ENCODE measurements at regions not wholly inside any gene's neighbourhood (a gene's known extent, or its start where the extent isn't known, plus 50 kb on each side); places are given as distances from the start of the nearest gene placed in this dataset.

DNA sequence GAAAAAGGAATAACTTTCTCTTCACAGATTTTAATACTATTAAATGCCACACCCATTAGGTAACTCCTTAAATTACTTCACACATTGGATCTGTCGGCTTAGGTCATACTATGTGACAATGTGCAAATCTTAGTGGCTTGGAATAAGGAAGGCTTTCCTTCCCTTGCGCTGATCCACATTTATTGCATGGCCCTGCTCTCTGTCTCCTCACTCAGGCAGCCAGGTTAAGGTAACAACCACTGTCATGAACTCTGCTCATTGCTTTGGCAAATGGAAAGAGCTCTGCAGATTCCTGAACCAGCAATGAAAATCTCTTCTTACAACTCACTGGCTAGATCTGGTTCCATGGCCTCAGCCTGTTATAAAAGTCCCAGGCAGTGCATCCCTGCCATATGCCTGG, 121.9 kb upstream of the NFIB start:
- in situ Hi-C loops (cut with HindIII; ENCODE audit: low sequenced_read_pairs): loop anchor here (25.0 kb wide), 1 partner anchor 1024 kb away; no protein-coding TSS in a partner anchor

DNA sequence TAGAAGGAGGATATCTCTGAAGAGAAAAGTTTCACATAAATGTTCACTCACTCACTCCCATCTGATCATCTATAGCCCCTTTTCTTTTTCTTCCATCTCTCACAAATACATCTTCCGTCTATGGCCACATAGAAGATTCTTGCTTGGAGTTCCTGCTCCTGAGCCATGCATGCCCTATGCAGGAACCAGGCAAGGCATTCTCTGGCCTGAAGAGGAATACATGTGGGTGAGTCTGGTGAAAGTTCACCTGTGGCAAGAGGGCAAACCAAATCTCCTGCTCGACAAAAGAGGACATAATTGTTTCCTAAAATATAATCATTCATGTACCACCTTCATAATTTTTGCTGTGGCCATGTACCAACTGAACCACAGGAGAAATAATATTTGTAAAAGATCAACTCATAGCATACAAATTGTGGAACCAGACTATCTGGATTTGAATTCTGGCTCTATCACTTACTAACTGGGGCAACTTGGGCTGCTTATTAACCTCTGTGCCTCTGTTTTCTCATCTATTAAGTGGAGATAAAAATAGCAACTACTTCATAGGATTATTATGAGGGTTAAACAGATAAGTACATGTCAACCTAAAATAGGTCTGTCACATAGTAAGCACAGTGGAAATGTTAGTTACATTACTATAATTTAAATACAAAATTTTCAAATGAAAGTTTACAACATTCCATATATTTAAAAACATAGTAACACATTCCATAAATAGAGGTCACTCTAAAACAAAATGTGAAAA, 121.2 kb upstream of the NFIB start:
- in situ Hi-C loops (cut with HindIII; ENCODE audit: low sequenced_read_pairs): loop anchor here (25.0 kb wide), 1 partner anchor 1023 kb away; no protein-coding TSS in a partner anchor

DNA sequence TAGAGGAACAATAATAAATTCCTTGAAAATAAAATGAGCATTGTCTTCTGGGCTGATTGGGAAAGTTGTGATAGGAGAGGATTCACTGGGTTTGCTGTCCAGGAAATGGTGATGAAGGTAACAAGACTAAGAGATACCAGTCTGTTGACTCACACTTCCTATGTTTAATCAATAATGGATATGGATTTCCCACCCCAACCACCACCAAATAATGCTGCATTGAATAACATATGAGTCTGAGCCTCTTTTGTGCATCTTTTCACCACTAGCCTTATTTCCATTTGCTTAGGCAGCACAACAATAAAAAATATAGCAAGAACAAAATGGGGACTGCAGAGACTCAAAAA, 120.2 kb upstream of the NFIB start:
- in situ Hi-C loops (cut with HindIII; ENCODE audit: low sequenced_read_pairs): loop anchor here (25.0 kb wide), 1 partner anchor 1022 kb away; no protein-coding TSS in a partner anchor

DNA sequence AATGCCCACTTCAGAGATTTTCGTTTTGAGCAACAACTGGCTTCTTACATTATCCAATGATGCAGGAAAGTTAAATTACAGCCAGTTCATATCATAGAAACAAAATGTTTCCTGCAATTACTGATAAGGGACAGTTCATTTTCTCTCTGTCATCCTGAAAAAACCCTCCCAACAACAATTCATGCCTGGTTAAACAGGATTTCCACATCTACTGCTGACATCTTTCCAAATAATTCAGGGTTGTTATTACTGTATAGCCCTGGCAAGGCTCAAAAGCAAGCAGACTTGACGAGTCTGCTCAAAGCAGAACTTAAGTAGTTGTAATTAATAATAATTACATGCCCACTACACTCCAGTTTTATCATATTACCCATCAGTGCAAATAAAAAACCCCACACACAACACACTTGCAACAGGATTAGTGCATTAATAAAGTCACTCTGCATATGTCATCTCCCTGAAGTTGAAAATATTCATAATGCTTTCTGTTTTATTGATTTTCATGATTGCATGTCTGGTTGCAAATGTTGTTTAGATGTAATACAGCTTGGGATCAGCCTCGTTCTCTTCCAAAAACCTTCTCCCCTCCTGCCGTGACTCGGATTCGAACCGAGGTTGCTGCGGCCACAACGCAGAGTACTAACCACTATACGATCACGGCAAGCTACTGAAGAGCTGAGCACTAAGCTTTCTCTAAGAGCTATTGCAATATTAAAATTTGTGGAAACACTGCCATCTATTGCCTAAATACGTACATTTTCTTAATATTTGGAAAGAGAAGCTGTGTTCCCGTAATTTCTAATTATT, 119.6 kb upstream of the NFIB start:
- in situ Hi-C loops (cut with HindIII; ENCODE audit: low sequenced_read_pairs): loop anchor here (25.0 kb wide), 1 partner anchor 1021 kb away; no protein-coding TSS in a partner anchor

DNA sequence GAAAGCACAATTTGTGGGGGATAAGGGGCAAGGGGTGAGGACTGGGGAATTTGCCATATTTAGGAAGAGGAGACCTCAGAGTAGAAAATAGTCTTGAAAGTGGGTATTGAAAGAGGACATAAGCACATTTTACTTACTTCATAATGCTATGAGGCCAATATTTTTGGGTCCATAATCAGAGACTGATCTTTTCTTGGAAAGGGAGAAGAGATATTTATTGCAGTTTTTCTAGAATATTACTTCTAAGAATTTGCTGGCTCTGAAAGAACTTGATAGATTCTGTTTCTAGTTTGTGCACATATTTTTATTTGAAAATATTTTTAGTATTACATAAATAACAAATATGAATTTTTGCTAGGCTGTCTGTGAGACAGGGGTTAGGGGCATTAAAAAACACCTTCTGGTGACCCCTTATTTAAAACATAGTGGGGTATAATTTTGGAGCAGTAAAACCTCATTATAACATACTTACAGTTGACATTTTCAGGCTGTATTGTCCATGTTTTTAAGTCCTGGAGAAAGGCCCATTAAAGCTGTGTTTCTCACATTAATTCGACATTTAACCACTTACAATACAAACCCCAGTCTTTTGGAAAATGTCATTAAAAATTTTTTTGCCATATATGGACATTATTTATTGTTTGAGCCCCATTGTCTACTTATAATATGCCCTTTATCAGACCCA, 118.9 kb upstream of the NFIB start:
- in situ Hi-C loops (cut with HindIII; ENCODE audit: low sequenced_read_pairs): loop anchor here (25.0 kb wide), 1 partner anchor 1021 kb away; no protein-coding TSS in a partner anchor

DNA sequence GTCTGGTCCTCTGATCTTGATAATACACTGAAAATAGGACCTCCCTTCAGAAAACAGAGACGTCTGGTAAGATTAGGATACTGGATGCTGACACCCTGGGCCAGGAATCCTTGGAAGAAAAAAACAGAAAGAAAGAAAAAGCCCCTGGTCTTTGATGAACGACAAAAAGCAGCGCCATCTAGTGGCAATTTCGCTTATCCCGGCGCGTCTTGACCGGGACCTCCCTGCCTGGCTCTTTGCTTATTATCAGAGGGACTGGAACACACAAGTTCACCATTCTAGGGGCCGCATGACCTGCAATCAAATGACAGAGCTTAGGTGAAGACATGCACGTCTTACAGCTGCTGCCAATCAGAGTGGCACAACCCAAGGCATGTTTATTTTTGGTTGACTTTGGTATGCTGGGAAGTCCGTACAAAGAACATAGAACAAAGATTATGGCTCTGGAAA, 114.9 kb upstream of the NFIB start:
- in situ Hi-C loops (cut with HindIII; ENCODE audit: low sequenced_read_pairs): loop anchor here (25.0 kb wide), 1 partner anchor 1017 kb away; no protein-coding TSS in a partner anchor

DNA sequence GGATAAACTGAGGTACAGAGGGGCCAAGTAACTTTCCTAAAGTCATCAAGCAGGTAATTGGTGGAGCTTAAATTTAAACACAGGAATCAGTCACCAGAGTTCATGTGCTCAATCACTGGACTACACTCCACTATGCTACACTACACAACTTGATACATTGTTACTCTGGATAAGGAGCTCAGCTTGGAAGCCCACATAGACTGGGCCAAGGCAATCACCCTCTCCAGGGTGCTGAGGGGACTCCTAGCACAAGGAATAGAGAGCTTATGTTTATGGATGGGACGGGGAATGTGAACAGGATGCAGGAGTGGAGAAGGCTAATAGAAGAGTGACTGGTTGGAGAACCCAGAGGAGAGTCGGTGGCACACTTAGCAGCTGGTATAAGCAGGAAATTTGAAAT, 113.5 kb upstream of the NFIB start:
- in situ Hi-C loops (cut with HindIII; ENCODE audit: low sequenced_read_pairs): loop anchor here (25.0 kb wide), 1 partner anchor 1015 kb away; no protein-coding TSS in a partner anchor

DNA sequence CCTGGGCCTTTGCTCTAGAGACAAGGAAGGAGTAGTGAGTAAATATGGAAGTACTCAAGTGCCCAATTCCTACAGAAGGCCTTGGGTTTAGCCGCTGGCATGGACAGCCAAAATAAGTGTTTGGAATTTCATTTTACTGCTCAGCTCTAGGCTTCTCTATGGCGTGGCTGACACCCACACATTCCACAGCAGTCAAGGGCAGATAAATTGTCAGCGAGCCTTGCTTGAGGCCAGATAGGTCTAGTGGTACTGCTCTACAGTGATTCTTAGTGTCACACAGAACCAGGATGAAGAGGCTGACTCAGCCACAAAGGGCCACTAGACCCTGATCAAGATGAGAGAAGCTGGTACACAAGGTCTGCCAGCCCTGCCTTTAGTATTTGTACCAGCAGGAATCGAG, 111.0 kb upstream of the NFIB start:
- in situ Hi-C loops (cut with HindIII; ENCODE audit: low sequenced_read_pairs): loop anchor here (25.0 kb wide), 1 partner anchor 1013 kb away; no protein-coding TSS in a partner anchor

DNA sequence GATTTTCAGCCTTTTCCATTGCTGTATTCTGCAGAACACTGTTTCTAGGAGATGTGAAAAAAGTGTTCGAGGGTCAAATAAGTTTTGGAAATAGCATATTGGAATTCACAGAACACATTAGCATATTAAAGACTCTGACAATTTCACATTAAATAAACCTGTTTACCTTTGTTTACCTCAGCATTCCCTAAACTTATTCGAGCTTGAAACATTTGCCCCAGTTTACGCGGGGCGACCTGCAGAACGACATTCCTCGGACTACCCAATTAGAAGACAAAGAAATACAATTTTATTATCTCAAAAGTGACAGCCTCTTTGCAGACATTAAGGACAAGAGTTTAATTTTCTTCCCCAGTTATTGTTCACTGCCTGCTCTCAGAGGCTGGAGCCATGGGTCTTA, 110.3 kb upstream of the NFIB start:
- in situ Hi-C loops (cut with HindIII; ENCODE audit: low sequenced_read_pairs): no loop called here

DNA sequence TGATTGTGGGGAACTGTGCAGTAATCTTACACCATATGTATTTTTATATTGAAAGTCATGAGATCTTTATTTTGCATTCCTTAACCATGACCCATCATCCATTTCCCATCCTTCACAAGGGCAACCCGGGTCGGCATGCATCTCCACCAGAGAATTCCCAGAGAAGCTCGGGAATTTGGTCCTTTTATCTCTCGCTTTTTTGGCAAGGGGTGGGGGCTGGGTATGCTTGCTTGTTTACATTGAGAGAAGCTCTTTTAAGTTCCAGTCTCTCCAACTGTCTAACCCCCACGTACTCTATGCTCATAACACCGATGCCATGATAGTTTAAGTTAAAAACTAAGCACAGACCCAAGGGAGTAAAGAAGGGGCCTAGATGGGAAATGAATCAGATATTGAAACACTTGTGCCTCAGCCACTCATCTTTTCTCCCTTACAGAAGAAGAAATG, 109.9 kb upstream of the NFIB start:
- in situ Hi-C loops (cut with HindIII; ENCODE audit: low sequenced_read_pairs): no loop called here

DNA sequence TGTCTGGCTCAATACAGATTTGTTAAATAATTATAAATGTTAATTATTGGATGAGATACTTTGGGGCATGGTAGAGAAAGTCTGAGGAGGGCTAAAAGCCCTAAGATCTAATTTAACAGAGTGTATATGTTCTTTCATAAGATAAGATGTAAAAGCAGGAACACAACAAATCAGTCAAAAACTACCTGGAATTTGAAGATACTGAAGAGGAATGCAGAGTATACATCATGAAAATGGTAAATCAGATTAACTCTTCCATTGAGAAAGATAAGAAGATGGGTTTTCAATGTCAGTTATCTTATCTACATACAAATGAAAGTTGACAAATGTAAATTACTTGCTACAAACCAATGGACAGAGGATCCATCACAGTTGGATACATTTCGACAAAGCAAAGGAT, 107.3 kb upstream of the NFIB start:
- in situ Hi-C loops (cut with HindIII; ENCODE audit: low sequenced_read_pairs): no loop called here

DNA sequence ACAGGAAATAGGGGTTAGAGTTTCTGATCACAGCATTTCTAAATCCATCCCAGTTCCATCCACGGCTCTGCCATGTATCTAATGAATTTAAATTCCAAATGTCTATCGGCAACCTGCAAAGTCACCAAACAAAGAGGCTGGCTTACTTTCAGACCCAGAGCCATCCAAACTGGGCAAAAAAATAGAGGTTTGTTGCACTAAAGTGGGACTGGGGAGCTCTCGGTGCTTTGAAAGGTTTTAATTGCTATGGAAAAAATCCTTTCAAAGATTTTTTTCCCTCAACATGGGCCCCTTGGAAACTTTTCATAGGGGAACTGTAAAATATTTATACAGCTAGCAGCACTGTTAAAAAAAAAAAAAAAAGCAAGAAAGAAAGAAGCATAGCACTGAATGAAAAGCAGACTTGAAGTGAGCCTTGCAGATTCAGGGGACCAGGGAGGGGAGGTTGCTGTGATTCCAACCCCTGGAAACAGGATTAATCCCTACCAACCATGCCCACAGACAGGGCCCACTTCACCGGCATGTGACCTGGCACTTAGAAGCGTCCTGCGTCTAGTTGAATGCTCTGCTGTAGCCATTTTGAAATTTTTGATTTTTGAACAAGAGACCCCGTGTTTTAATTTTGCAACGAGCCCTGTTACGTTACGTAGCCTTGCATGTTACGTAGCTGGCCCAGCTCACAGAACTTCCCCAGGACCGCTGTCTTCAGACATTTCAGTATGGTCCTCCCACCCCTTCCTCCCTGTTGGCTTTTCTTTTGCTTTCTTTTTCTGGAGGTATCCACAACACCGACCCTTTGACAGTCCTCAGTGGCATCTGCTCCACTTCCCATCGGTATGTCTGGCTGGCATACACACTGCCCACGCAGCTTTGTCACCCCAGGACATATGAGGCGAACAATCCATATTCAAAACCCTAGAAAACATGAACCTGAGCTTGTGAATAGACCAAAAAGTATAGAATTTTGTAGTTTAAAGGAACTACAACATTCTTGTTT, 105.3 kb upstream of the NFIB start:
- in situ Hi-C loops (cut with HindIII; ENCODE audit: low sequenced_read_pairs): no loop called here

DNA sequence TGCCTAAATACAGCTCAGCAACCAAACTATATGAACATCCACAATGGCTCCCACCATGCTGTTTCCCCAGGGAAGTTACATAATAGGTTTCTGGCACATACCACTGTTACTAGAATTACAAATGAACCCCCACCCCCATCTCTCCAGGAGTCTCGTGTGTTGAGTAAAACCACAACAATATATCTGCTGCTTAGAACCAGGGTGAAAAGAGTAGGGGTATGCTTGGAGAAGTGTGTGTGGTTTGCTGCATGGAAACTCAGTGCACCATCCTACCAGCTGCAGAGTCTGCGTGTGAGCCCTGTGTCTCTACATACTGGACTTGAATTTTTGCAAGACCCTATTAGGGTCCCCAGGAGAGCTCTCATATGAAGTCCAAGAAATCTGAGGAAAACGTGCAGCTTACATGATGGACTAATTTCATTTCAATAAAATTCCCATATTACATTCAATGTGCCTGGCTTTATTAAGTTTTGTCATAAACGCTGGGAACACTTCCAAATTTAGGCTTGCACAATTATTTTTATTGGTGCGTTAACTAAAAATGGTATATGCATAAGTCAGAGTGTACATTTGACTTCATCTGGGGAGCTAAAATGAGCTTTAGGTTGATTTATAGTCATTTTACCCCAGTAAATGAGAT, 104.5 kb upstream of the NFIB start:
- in situ Hi-C loops (cut with HindIII; ENCODE audit: low sequenced_read_pairs): no loop called here

DNA sequence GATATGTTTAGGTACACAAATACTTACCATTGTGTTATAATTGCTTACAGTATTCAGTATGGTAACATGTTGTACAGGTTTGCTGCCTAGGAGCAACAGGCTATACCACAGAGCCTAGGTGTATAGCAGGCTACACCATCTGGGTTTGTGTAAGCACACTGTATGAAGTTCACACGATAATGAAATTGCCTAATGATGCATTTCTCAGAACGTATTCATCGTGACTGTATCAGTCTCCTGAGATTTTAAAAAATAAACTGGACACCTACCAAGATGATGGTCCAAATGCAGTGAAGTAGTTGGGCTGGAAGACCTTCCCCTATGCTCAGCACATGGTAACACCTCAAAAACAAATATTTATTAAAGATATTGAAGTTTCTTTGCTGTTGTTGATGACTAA, 103.3 kb upstream of the NFIB start:
- in situ Hi-C loops (cut with HindIII; ENCODE audit: low sequenced_read_pairs): no loop called here

DNA sequence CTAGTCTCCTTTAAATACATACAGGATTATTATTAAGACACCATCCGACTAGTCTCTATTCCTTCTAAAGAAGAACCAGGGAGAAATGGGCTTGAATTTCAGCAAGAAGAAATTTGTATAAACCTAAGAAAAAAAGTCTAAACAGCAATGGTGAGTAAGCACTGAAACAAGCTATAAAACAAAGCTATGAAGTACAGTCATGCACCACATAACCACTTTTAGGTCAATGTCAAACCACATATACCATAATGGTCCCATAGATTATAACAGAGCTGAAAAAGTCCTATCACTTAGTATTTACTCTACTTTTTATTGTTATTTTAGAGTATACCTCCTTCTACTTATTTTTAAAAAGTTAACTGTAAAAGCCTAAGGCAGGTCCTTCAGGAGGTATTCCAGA, 102.0 kb upstream of the NFIB start:
- in situ Hi-C loops (cut with HindIII; ENCODE audit: low sequenced_read_pairs): no loop called here

DNA sequence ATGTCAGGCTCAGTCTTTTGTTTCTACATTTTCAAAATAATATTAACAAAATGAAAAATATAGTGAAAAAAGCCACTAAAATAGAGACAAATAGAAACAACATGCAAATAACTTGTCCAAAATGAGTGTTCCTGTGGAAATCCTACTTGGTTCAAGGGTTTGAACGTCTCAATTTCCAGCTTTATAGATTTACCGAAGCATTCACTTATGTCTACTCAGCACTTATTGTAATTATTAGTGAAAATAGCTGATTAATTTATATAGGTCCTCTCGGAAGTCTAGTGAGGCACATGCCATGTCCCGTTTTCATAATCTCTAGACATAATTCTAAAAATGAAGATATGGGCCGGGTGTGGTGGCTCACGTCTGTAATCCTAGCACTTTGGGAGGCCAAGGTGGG, 99.9 kb upstream of the NFIB start:
- in situ Hi-C loops (cut with HindIII; ENCODE audit: low sequenced_read_pairs): no loop called here

DNA sequence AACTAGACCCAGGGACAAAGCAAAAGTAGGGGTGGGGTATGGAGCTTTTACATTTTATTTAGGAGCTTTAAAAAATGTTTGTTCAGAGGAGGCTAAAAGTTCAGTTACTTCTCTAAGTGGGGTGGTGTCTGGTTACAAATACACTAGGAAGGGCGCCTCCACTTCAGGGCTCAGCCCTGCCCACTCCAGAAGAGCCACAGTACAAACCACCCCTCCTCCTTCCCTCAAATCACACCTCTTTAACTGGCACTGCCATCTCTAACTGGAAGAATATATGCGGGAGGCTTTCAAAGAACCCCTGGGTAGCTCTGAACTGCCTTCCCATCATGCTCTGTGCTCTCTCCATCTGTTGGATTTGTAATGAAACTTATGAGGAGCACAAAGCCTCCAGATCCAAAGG, 98.8 kb upstream of the NFIB start:
- in situ Hi-C loops (cut with HindIII; ENCODE audit: low sequenced_read_pairs): no loop called here

DNA sequence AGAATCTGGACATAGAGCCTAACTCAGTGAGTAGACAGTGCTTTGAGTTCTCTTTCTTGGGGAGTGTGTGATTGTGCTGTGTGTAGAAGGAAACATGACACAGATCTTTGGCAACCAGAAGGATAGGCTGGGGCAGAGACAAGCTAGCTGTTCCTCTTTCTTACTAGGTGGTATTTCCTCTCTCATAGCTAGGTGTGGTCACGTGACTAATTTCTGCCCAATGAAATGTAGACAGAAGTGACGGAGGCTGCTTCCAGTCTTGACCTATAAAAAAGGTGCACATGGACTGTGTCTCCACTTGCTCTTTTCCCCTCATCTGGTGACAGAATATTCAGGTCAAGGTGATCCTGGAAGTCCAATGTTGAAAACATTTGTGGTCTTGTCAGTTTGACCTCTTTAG, 92.5 kb upstream of the NFIB start:
- in situ Hi-C loops (cut with HindIII; ENCODE audit: low sequenced_read_pairs): no loop called here

DNA sequence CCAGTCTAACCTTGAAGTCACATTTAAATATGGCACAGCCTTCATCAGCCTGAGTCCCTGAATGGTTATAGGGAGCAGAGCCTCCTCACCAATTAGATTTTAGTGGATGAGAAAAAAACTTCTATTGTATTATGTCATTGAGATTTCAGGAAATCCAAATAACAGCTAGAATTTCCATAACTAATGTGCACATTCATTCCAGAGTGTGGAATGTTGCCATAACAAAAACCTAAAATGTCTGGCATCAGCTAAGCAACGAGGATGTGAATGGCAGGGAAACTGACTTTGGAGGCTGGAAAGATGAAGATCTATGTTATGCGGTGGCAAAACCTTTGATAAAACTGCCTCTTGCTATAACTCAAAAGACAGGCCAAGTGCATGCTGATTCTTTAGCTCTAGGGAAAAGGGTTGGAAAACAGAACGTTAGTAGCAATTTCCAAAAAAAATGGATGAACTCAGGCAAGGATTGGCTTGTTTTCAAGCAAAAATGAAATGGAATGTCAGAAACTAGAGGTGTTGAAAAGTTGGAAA, 91.3 kb upstream of the NFIB start:
- in situ Hi-C loops (cut with HindIII; ENCODE audit: low sequenced_read_pairs): no loop called here
